ENCODE measurements at regions not wholly inside any gene's neighbourhood (a gene's known extent, or its start where the extent isn't known, plus 50 kb on each side); places are given as distances from the start of the nearest gene placed in this dataset.

DNA sequence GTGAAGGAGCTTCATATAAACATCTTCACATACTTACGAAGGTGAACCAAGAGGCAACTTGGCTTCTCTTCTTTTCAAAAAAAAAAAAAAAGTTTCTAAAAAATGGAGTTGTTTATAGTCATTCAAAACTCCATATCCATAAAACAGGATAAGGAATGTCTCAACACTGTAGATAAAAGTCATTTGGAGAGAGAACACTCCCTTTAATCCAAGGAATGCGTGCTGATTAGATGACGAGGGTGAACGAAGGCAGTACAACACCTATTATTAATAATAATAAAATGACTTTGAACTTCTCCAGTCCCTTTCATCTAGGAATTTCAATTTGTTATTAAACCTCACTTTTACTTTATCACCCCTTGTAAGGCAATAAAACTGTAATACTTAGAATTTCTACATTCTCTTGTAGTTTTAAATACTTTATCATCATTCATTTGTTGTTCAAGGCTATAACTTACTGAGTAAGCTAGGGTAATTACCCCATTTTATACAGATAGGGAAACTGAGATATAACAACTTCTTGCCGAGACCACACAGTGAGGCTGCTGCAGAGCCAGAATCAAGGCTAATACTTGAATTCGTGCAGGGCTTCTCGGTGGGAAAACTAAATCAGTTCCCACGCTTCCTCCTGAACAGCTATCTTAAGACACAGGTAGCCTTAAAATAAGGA lies 377.1 kb downstream of the EFNA5 start:
- DNase-seq (ENCODE audit: low spot score), result no peak

GRCh38 chr5:107291866-107292265 lies 378.9 kb downstream of the EFNA5 start:
- DNase-seq (ENCODE audit: low spot score), result no peak

DNA sequence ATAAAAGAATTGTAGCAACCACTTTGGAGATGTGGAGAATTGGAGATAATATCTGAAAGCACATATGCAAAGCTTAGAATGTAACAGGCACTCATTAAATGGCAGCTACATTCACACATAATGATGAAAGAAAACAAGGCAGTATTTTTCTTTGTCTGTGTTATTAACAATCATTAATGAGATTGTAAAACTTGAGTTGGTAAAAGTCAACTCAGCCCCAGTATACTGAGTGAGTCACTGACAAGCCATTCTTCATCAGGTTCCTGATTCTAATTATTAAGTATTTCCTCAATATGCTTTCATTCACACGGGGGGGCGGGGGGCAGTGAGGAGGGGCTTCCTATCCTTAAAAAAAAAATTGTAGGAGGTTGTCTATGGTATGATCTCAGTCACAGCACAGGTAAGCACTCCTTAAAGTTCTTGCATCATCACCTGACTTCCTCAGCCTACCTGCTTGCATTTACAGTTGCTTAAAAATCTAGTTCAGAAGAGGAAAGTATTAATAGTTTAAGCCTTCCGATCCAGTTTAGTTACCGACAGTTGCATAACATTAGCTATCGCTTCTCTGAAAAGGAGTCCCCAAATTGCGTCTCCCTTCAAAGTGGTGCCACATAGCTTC lies 379.8 kb downstream of the EFNA5 start:
- DNase-seq (ENCODE audit: low spot score), result no peak

GRCh38 chr5:107289030-107289714 lies 381.6 kb downstream of the EFNA5 start:
- no peak for DNase-seq (ENCODE audit: low spot score)

DNA sequence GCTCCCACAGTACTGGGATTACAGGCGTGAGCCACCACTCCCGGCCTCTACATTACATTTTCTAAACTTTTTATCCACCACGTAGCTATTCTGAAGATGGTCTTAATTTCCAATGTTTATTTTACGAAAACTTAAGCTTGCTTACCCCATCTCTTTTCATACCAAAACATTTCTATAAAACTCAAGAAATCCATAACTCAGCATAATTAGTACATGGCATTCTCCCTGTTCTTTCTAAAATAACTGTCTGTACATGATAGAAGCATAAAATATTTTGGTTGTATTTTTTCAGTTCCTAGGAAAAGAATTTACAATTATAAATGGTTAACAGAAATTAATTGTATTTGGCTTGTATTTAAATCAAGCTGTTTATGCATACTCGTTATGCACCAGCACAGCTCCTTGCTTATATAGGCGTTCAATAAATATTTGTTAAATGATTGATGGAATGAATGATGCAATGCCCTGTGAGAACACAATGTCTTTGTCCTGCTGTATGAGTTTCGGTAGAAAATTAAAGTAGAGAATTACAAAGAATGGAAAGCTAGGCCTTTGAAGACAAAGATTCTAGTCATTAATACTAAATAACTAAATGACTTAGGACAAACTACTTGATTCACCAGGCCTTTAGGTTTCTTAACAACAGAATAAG lies 384.2 kb downstream of the EFNA5 start:
- no peak for DNase-seq (ENCODE audit: low spot score)

DNA sequence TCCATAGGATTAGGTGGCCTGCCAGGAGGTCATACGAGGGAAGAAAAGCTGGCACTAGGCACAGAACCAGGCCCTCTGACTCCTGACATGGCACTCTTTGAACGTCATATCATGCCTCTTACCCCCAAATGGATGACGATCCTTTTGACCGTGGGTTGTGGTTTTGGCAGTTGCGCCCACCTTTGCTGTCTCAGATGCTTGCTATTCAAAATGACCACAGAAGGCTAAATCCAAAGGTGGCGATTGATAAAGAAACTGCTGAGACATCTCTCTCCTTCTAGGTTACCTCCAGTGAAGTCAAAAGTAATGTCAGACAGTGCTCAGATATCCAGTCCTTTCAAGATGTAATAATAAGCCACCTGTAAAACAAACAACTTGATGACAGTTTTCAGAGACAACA lies 385.0 kb downstream of the EFNA5 start:
- no peak for DNase-seq (ENCODE audit: low spot score)

DNA sequence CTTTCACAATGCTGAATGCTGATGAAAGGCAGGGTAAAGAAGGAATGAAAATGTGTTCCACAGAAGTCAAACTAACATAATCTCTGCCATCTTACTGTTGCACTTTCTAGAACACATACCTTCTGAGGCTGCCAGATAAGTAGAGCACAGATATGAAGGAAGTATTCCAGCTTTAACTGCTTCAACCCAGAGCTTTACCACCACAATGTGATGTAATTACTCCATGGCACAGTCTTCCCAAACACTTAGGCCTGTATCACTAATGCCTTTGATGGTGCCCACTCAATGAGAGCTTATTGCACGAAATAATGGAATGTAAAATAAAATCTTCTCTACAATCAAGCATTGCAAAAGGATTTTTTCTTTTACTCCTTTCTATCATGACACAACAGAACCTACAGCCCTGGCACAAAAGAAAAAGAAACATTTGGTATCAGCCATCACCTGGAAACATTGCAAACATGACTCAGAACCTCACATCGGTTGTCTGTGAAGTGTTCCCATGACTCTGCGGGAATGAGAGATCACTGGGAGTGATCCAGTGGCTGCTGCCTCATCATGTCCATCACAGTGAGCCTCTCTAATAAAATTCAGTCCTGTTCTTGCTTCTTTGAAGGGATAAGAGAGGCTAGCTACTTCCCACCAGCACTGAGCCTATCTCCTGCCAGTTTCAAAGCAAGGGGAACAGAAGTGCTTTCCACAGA lies 385.8 kb downstream of the EFNA5 start:
- no peak for DNase-seq (ENCODE audit: low spot score)

GRCh38 chr5:107282061-107282460 lies 388.7 kb downstream of the EFNA5 start:
- DNase-seq (ENCODE audit: low spot score), result no peak

DNA sequence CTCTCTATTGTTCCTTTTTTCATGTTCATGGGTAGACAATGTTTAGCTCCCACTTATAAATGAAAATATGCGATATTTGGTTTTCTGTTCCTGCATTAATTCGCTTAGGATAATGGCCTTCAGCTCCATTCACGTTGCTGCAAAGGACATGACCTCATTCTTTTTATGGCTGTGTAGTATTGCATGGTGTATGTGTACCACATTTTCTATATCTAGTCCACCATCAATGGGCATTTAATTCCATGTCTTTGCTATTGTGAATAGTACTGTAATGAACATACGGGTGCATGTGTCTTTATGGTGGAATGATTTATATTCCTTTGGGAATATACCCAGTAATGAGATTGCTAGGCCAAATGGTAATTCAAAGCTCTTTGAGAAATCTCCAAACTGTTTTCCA lies 392.0 kb downstream of the EFNA5 start:
- DNase-seq (ENCODE audit: low spot score), result no peak

DNA sequence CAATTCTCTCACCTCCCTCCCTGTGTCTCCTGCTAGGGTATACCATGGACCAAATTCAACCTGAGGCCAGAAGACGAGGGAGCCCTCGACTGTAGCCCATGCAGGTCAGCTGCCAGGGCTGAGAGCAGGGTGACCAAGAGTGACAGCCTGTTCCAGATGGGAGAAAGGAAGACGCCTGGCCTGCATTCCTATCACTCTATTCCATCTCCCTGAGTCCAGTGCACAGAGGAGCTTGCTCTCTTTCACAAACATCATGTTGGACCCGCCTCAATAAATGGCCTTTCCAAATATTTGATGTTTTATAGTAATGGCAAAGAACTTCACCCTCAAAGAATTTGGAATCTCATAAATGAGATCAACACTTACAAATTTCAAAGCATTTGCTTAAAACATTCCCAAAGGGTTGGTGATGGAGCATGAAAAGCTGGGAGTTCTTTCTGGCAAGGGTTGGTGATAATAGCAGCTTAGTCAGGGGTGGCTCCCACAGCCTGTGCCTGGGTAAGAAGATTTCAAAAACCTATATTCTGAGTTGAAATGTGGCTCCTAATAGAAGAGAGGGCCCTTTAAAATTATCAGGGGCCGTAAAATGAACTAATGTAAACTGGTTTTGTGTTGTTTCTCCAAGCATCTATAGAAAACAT lies 393.1 kb downstream of the EFNA5 start:
- no peak for DNase-seq (ENCODE audit: low spot score)

DNA sequence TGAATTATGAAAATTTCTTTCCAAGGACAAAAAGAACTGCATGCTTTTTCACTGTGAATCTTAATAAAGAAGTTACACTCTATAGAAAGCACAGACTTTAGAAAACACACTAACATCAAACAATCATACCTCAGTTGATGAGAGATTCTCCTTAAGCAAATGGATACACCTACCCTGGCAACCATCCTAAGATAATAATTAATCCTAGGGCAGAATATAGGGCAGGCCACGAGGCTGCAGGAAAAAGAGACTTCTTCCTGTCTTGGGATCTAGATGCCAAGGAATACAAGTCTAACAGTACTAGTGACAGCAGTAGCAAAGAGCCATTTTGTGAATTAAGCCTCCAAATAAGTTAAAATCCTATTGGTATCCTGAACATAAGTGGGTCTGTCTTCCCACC lies 395.4 kb downstream of the EFNA5 start:
- no peak for DNase-seq (ENCODE audit: low spot score)

DNA sequence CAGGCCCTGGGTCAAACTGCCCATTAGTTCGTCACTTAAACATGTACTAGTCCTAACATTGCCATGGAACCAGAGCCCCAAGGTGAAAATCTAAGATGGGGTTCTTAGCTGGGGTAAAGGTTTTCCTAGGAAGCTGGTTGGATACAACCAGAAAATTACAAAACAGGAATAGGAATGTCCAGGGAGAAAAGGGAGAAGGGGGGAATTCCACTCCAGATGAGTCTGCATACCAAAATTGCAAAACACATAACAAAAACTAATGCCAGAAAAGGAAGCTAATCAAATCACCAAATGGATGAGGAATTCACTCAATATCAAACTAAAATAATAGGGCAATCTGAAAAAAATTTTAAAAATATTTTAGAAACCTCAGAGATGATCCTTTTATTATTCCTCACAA lies 396.2 kb downstream of the EFNA5 start:
- no peak for DNase-seq (ENCODE audit: low spot score)

- DNase-seq (ENCODE audit: low spot score), result no peak
Measured at GRCh38 chr5:107272954-107273353, 397.8 kb downstream of the EFNA5 start.

DNA sequence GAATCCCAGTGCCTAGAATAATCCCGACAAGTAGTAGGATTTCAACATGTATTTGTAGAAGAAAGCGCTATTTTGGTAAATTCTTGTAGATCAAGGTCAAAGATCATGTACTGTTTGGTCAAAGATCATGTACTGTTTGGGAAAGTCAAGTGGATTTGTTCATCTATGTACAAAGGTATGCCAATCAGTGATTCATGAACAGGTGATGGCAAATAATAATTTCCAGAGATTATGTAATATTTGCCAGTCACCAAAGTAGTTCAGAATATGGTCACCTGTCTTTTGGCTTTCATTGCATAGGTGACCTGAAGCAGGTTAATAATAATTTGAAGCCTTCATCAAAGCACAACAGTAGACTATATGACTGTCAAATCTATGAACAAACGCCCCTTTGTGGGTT lies 398.2 kb downstream of the EFNA5 start:
- DNase-seq (ENCODE audit: low spot score), result no peak

GRCh38 chr5:107271682-107272350 lies 398.9 kb downstream of the EFNA5 start:
- no peak for DNase-seq (ENCODE audit: low spot score)

DNA sequence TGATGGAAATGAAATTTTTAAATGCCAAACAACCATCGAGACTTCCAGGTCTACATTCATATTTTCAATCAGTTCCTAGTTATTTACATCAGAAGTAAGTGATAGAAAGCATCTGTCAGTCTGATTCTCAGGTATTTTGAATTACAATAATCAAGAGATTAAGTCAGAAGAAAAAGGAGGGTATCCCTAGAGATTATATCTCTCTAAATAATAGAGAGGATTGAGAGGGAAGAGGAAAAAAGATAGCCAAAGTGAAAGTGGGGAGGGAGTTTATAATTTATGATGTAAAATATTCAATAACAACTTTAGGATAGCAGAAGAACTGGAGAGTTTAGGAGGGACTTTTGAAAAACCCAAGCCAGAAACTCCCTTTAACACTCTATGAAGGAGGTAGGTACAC lies 400.2 kb downstream of the EFNA5 start:
- DNase-seq (ENCODE audit: low spot score), result no peak

GRCh38 chr5:107269678-107270077 lies 401.1 kb downstream of the EFNA5 start:
- no peak for DNase-seq (ENCODE audit: low spot score)

DNA sequence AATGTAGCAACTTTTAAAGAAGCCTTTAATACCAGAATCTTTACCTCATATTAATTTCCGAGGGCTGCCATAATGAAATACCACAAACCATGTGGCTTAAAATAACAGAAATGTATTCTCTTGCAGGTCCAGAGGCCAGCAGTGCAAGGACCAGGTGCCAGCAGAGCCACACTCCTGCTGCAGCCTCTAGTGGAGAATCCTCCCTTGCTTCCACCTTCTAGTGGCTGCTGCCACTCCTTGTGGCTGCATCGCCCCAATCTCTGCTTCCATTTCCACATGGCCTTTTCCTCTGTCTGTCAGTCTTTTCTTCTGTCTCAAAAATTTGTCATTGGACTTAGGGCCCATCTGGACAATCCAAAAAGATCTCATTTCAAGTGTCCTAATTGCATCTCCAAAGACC lies 401.5 kb downstream of the EFNA5 start:
- DNase-seq (ENCODE audit: low spot score), result no peak

DNA sequence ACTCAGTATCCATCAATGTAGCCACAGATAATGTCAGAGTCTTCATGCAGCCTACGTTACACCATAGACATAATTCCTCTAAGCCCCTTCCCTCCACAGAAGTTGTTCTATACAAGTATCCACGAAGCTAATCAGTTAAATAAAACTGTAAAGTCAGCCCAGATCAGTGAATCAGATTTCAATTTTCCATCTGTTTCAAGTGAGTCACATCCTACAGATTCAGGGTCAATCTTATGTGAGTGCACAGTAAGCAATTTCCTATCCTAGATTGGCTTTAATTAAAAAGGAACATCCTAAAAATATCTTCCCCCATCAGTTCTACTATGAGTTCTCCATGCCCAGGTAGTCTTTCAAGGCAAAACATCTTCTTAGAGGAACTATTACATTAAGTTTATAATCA lies 402.5 kb downstream of the EFNA5 start:
- DNase-seq (ENCODE audit: low spot score), result no peak

- no peak for DNase-seq (ENCODE audit: low spot score)
Measured at GRCh38 chr5:107266100-107266499, 404.6 kb downstream of the EFNA5 start.

GRCh38 chr5:107265193-107265592 lies 405.5 kb downstream of the EFNA5 start:
- DNase-seq (ENCODE audit: low spot score), result no peak
